ENCODE measurements at regions not wholly inside any gene's neighbourhood (a gene's known extent, or its start where the extent isn't known, plus 50 kb on each side); places are given as distances from the start of the nearest gene placed in this dataset.

DNA sequence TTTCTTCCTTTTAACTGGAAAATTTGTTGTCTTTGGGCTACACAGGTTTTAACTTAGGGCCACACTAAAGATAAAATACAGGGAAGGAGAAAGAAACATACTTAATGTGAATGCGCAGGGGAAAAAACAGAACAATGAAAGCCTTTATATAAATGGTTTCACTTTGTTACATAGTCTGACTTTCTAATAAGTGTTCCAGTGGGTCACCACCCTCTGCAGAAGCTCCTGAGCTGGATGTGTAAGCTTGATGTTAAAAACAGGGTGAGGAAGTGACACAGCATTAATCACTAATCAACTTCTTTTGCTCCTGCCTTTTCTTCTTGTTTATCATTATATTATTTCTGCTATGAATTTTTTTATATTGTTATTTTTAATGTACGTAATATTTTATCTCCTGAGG, 445.6 kb upstream of the CA10 start:
- Histone ChIP-seq H3K4me3 (no peak overlapping the region), H3K4me2 (no peak overlapping the region), H3F3A (replicated peaks; ENCODE audit: low read depth) (no peaks in the 10 kb centered on the region), H2AFZ (no peak overlapping the region), H3K79me2 (replicated peaks; ENCODE audit: insufficient read depth) (no peaks in the 10 kb centered on the region), H3K36me3 (ENCODE audit: insufficient read depth) (no peaks in the 10 kb centered on the region), H3K9me2 (ENCODE audit: insufficient read depth) (no peaks in the 10 kb centered on the region), H3K27ac (ENCODE audit: low read depth) (no peak overlapping the region), H3K4me1 (ENCODE audit: insufficient read depth) (no peaks in the 10 kb centered on the region), H4K20me1 (replicated peaks; ENCODE audit: insufficient read depth) (no peaks in the 10 kb centered on the region), H3K27me3 (ENCODE audit: insufficient read depth) (no peaks in the 10 kb centered on the region)
- no peak for ATAC-seq
- Mint-ChIP-seq H3K4me3 (no peak overlapping the region), H3K4me1 (no peaks in the 10 kb centered on the region), H3K36me3 (ENCODE audit: low read depth) (no peaks in the 10 kb centered on the region), H3K27ac (no peak overlapping the region; the same call in 1 of the 2 replicates), H3K9me3 (no peaks in the 10 kb centered on the region; the same call in 1 of the 3 replicates), H3K27me3 (ENCODE audit: insufficient read depth, low read depth, poor library complexity) (no peaks in the 10 kb centered on the region)
- TF ChIP-seq NANOG (IDR thresholded peaks at IDR 0.05; ENCODE audit: borderline replicate concordance), result no peak
- TF ChIP-seq ETS1 (IDR thresholded peaks at IDR 0.05), result no peak
- TF ChIP-seq ZNF114 (CRISPR knock-in tag; IDR thresholded peaks at IDR 0.05), result no peak
- no peak for TF ChIP-seq POLR2AphosphoS5 (IDR thresholded peaks at IDR 0.05; ENCODE audit: low read depth)
- TF ChIP-seq ZNF331 (CRISPR knock-in tag; IDR thresholded peaks at IDR 0.05; ENCODE audit: low read depth), result no peak
- no peak for TF ChIP-seq STAT1 (IDR thresholded peaks at IDR 0.05; ENCODE audit: unreplicated experiment)
- TF ChIP-seq, protein P1, sequence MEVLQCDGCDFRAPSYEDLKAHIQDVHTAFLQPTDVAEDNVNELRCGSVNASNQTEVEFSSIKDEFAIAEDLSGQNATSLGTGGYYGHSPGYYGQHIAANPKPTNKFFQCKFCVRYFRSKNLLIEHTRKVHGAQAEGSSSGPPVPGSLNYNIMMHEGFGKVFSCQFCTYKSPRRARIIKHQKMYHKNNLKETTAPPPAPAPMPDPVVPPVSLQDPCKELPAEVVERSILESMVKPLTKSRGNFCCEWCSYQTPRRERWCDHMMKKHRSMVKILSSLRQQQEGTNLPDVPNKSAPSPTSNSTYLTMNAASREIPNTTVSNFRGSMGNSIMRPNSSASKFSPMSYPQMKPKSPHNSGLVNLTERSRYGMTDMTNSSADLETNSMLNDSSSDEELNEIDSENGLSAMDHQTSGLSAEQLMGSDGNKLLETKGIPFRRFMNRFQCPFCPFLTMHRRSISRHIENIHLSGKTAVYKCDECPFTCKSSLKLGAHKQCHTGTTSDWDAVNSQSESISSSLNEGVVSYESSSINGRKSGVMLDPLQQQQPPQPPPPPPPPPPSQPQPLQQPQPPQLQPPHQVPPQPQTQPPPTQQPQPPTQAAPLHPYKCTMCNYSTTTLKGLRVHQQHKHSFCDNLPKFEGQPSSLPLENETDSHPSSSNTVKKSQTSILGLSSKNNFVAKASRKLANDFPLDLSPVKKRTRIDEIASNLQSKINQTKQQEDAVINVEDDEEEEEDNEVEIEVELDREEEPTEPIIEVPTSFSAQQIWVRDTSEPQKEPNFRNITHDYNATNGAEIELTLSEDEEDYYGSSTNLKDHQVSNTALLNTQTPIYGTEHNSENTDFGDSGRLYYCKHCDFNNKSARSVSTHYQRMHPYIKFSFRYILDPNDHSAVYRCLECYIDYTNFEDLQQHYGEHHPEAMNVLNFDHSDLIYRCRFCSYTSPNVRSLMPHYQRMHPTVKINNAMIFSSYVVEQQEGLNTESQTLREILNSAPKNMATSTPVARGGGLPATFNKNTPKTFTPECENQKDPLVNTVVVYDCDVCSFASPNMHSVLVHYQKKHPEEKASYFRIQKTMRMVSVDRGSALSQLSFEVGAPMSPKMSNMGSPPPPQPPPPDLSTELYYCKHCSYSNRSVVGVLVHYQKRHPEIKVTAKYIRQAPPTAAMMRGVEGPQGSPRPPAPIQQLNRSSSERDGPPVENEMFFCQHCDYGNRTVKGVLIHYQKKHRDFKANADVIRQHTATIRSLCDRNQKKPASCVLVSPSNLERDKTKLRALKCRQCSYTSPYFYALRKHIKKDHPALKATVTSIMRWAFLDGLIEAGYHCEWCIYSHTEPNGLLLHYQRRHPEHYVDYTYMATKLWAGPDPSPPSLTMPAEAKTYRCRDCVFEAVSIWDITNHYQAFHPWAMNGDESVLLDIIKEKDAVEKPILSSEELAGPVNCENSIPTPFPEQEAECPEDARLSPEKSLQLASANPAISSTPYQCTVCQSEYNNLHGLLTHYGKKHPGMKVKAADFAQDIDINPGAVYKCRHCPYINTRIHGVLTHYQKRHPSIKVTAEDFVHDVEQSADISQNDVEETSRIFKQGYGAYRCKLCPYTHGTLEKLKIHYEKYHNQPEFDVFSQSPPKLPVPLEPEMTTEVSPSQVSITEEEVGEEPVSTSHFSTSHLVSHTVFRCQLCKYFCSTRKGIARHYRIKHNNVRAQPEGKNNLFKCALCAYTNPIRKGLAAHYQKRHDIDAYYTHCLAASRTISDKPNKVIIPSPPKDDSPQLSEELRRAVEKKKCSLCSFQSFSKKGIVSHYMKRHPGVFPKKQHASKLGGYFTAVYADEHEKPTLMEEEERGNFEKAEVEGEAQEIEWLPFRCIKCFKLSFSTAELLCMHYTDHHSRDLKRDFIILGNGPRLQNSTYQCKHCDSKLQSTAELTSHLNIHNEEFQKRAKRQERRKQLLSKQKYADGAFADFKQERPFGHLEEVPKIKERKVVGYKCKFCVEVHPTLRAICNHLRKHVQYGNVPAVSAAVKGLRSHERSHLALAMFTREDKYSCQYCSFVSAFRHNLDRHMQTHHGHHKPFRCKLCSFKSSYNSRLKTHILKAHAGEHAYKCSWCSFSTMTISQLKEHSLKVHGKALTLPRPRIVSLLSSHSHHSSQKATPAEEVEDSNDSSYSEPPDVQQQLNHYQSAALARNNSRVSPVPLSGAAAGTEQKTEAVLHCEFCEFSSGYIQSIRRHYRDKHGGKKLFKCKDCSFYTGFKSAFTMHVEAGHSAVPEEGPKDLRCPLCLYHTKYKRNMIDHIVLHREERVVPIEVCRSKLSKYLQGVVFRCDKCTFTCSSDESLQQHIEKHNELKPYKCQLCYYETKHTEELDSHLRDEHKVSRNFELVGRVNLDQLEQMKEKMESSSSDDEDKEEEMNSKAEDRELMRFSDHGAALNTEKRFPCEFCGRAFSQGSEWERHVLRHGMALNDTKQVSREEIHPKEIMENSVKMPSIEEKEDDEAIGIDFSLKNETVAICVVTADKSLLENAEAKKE (CRISPR knock-in tag; IDR thresholded peaks at IDR 0.05), result no peak
- TF ChIP-seq, protein P2, sequence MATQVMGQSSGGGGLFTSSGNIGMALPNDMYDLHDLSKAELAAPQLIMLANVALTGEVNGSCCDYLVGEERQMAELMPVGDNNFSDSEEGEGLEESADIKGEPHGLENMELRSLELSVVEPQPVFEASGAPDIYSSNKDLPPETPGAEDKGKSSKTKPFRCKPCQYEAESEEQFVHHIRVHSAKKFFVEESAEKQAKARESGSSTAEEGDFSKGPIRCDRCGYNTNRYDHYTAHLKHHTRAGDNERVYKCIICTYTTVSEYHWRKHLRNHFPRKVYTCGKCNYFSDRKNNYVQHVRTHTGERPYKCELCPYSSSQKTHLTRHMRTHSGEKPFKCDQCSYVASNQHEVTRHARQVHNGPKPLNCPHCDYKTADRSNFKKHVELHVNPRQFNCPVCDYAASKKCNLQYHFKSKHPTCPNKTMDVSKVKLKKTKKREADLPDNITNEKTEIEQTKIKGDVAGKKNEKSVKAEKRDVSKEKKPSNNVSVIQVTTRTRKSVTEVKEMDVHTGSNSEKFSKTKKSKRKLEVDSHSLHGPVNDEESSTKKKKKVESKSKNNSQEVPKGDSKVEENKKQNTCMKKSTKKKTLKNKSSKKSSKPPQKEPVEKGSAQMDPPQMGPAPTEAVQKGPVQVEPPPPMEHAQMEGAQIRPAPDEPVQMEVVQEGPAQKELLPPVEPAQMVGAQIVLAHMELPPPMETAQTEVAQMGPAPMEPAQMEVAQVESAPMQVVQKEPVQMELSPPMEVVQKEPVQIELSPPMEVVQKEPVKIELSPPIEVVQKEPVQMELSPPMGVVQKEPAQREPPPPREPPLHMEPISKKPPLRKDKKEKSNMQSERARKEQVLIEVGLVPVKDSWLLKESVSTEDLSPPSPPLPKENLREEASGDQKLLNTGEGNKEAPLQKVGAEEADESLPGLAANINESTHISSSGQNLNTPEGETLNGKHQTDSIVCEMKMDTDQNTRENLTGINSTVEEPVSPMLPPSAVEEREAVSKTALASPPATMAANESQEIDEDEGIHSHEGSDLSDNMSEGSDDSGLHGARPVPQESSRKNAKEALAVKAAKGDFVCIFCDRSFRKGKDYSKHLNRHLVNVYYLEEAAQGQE (IDR thresholded peaks at IDR 0.05; ENCODE audit: unreplicated experiment), result no peak
- no peak for DNase-seq (ENCODE audit: low spot score)

All from GM23338 (cell line).